B cell (primary cell): ENCODE measurements at regions not wholly inside any gene's neighbourhood (a gene's known extent, or its start where the extent isn't known, plus 50 kb on each side); places are given as distances from the start of the nearest gene placed in this dataset.

Experiments
- EZH2 ChIP-seq: IDR thresholded peaks from 2 replicates; pipeline ENCODE4 v1.6.1; 2012; ENCODE audit warnings: borderline replicate concordance, low read depth, mild to moderate bottlenecking, moderate library complexity, low read length; ENCODE audit not compliant: insufficient read depth, poor library complexity, severe bottlenecking
- TF ChIP-seq, protein P1 (sequence below): fragments of 200-600 bp; IDR thresholded peaks from one replicate; pipeline ENCODE4 v1.8.0; 2022; ENCODE audit warnings: antibody characterized with exemption, mild to moderate bottlenecking

DNA sequence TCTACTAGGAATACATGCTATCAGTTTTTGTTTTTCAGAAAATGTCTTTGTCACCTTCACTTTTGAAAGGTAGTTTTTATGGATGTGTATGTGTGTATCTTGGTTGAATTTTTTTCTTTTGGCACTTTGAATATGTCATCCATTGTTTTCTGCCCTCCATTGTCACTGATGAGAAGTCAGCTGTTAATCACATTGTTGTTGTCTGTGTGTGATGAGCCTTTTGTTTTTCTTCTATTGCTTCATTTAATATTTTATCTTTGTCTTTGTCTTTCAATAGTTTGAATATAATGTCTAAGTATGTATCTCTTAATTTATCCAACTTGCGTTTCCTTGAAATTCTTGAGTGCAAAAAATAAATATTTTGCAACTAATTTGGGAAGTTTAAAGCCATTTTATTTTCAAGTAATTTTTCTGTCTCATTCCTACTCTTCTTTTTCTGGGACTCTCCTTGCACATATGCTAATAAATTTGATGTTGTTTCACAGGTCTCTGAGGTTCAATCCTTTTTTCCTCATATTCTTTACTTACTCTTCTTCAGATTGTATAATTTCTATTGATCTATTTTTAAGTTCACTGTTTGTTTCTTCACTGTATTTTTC, 546.9 kb upstream of the GHITM start:
- TF ChIP-seq, protein P1, sequence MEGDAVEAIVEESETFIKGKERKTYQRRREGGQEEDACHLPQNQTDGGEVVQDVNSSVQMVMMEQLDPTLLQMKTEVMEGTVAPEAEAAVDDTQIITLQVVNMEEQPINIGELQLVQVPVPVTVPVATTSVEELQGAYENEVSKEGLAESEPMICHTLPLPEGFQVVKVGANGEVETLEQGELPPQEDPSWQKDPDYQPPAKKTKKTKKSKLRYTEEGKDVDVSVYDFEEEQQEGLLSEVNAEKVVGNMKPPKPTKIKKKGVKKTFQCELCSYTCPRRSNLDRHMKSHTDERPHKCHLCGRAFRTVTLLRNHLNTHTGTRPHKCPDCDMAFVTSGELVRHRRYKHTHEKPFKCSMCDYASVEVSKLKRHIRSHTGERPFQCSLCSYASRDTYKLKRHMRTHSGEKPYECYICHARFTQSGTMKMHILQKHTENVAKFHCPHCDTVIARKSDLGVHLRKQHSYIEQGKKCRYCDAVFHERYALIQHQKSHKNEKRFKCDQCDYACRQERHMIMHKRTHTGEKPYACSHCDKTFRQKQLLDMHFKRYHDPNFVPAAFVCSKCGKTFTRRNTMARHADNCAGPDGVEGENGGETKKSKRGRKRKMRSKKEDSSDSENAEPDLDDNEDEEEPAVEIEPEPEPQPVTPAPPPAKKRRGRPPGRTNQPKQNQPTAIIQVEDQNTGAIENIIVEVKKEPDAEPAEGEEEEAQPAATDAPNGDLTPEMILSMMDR = no peak
- TF ChIP-seq EZH2 = no peak
